ENCODE measurements at regions not wholly inside any gene's neighbourhood (a gene's known extent, or its start where the extent isn't known, plus 50 kb on each side); places are given as distances from the start of the nearest gene placed in this dataset.
A peak's percentile ranks its signal among the peaks of the same experiment; 100 is the strongest.

- in situ Hi-C loops (cut with MboI; ENCODE audit: low pct_unique_long_range_greater_than_20kb, low sequenced_read_pairs, unreplicated experiment): no loop called here
- DNase-seq (ENCODE audit: low spot score): no peak
- TF ChIP-seq CTCF (IDR thresholded peaks at IDR 0.05; ENCODE audit: extremely low read depth, insufficient read depth, missing control alignments): no peak
Observed at GRCh38 chr10:107284187-107284586, 119.7 kb upstream of the SORCS1 start.

- in situ Hi-C loops (cut with MboI; ENCODE audit: low pct_unique_long_range_greater_than_20kb, low sequenced_read_pairs, unreplicated experiment): no loop called here
- no peak for DNase-seq (ENCODE audit: low spot score)
- no peak for TF ChIP-seq CTCF (IDR thresholded peaks at IDR 0.05; ENCODE audit: extremely low read depth, insufficient read depth, missing control alignments)
Observed at GRCh38 chr10:107280293-107280692, 115.8 kb upstream of the SORCS1 start.

GRCh38 chr10:107277591-107277990 is 113.1 kb upstream of the SORCS1 start:
- no peak for TF ChIP-seq CTCF (IDR thresholded peaks at IDR 0.05; ENCODE audit: extremely low read depth, insufficient read depth, missing control alignments)
- no peak for DNase-seq (ENCODE audit: low spot score)
- in situ Hi-C loops (cut with MboI; ENCODE audit: low pct_unique_long_range_greater_than_20kb, low sequenced_read_pairs, unreplicated experiment): no loop called here

- in situ Hi-C loops (cut with MboI; ENCODE audit: low pct_unique_long_range_greater_than_20kb, low sequenced_read_pairs, unreplicated experiment): no loop called here
- DNase-seq (ENCODE audit: low spot score): no peak
Observed at GRCh38 chr10:107275806-107276205, 111.3 kb upstream of the SORCS1 start.

GRCh38 chr10:107269626-107270025 is 105.1 kb upstream of the SORCS1 start:
- in situ Hi-C loops (cut with MboI; ENCODE audit: low pct_unique_long_range_greater_than_20kb, low sequenced_read_pairs, unreplicated experiment): no loop called here
- TF ChIP-seq CTCF (IDR thresholded peaks at IDR 0.05; ENCODE audit: extremely low read depth, insufficient read depth, missing control alignments): no peak
- no peak for DNase-seq (ENCODE audit: low spot score)

More at GRCh38 chr10:107275806-107276205, 111.3 kb upstream of the SORCS1 start:
- TF ChIP-seq CTCF (IDR thresholded peaks at IDR 0.05; ENCODE audit: extremely low read depth, insufficient read depth, missing control alignments): no peak

- in situ Hi-C loops (cut with MboI; ENCODE audit: low pct_unique_long_range_greater_than_20kb, low sequenced_read_pairs, unreplicated experiment): no loop called here
- TF ChIP-seq CTCF (IDR thresholded peaks at IDR 0.05; ENCODE audit: extremely low read depth, insufficient read depth, missing control alignments): peak; percentile 26
- no peak for DNase-seq (ENCODE audit: low spot score)
Observed at GRCh38 chr10:107264742-107265141, 100.2 kb upstream of the SORCS1 start.

- TF ChIP-seq CTCF (IDR thresholded peaks at IDR 0.05; ENCODE audit: extremely low read depth, insufficient read depth, missing control alignments): no peak
- in situ Hi-C loops (cut with MboI; ENCODE audit: low pct_unique_long_range_greater_than_20kb, low sequenced_read_pairs, unreplicated experiment): no loop called here
- DNase-seq (ENCODE audit: low spot score): no peak
Observed at GRCh38 chr10:107244122-107244521, 79.6 kb upstream of the SORCS1 start.
